HG02759 (cell line): ENCODE measurements at regions not wholly inside any gene's neighbourhood (a gene's known extent, or its start where the extent isn't known, plus 50 kb on each side); places are given as distances from the start of the nearest gene placed in this dataset.

ENCODE experiments used
- ATAC-seq: cut with Tn5 transposase; IDR thresholded peaks from one replicate; pipeline ENCODE4 v1.9.1; 2021; ENCODE audit warnings: mild to moderate bottlenecking, moderate library complexity; ENCODE audit not compliant: unreplicated experiment

DNA sequence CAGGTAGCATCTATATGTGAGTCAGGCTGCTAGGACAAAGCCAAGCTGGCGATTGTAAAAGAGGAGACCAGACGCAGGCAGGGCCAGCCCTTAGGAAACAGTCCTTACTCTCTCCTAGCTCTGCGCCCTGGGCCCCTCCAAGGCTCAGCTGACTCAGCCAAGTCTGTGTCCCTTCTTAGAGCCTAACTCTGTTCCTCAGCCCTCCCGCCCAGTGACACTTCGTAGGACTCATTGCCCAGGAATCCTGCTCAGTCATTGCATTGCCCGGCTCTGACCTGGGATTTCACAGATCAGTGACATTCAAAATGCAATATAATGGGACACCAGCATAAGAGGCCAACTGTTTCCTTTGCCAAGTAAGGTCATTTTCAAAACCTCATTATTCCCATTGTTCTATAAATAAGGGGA is 244.2 kb downstream of the TLE3 start:
- no peak for ATAC-seq

DNA sequence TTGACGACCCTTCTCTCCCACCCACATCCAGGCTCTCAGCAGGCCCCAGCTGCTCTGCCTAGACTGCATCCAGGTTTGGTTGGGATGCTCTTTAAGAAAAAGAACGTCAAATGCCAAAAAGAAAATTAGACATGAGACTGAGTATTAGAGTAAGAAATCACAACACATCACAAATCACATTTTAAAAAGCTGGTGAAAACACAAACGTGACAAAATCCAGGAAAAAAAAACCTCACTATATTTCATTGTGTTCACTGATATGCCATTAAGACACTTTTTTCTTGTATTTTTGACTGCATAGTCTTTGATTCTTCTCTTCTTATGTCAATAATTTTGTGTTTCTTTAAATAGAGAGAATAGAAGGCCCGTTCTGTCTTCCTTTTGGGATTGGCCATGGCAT is 243.7 kb downstream of the TLE3 start:
- ATAC-seq: no peak

DNA sequence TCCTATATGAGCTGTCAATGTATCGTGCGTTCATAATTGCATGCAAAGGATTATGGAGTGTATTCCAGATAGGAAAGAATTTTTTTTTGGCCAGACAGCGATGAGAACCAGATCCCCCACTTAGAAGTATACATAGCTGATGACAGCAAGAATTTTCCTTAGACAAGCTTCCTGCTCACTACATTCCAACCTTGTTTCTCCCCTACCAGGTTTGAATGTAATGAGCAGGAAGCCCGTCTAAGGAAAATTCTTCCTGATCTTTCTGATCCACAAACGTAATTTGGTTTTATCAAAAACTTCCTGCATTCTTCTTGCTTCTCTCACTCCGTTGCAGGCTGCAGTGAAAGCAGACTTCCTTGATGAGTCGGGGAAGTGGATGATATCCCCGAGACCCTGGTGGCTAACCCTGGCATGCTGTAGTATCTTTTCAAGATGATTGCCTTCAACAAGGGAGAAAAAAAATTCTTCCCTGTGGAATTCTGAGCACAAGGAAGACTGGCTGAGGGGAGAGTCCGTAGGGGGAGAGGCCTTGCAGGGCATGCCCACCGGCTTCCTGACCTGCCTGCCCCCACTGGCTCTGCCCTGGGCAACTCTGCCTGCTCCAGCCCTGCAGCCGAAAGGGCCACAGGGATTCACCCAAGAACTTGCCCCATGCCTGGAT is 243.1 kb downstream of the TLE3 start:
- ATAC-seq: no peak

DNA sequence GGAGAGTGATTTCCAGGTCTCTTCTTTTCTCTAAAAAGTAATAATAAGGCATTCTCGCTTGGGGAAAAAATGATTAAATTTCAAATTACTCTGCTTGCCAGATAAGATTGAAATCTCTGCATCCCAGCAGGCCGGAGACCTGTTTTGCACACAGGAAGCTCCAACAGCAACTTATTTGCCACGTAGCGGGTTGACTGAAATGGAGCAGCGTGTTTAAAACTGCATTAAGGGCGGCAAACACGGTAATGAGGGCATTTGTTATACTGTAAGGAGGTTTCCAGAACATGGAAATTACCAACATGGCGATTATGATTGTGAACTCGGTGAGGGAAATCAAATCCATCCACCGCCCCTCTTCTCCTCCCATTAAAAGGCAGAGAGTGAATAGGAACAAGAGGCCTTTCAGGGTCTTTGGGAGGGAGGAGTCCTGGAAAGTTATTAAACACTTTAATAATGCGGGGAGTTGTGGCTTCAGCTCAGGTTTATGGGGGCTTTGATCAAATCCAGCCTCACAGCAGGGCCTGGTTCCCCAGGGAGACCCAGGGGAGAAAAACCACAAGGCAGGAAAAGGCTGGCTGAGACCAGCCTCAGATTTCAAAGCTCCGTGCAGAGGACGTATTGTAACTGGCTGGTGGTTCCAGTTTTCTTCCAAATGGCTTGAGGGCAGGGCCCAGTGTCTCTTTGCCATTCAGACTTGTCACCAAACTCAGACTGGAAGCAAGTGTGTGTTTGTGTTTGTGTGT is 242.3 kb downstream of the TLE3 start:
- no peak for ATAC-seq

DNA sequence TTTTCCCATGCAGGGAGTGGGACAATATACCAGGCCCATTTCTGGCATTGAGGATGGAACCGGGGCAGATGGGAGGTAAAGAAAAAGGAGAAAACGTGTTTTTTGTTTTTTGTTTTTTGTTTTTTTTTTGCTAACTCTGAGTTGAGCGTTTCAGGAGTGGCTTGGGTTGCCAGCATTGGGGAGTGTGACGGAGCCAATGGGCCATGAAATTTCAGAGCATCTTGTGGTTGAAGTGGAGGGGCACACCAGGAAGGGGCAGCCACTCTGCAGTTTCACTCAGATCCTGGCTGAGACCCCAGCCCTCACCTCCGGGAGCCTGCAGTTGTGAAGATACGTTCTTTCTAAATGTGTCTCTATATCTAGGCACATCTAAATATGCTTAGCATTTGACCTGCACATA is 240.5 kb downstream of the TLE3 start:
- no peak for ATAC-seq

DNA sequence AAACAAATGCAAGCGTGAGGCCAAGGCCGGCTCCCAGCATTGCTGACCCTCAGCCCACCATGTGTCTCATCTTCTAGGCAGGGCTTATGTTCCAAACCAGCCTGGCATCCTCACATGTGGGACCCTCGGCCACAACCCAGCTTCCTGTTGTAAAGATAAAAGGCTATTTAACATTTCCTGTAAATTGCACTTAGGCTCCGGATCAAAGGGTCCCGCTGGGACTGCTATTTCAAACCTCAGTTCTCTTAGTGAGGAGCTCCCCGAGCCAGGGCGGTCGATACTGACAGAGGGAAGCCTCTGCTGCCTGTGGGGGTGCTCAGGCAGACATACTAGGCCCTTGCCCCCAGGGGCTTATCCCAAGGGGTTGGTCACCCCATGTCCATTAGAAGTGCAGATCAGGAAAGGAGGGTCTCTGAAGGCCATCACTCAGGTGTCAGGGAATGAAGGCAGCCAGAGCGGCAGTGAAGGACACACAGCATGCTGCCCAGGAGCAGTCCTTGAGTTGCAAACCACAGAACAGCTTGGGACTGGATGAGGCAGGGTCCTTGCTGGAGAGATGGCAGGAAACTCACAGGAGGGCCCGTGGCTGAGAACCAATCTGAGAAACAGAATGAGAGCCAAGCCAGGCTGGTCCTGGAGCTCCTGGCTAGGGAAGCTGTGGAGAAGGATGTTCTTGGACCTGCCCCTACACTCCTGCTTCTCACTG is 239.9 kb downstream of the TLE3 start:
- ATAC-seq: no peak

DNA sequence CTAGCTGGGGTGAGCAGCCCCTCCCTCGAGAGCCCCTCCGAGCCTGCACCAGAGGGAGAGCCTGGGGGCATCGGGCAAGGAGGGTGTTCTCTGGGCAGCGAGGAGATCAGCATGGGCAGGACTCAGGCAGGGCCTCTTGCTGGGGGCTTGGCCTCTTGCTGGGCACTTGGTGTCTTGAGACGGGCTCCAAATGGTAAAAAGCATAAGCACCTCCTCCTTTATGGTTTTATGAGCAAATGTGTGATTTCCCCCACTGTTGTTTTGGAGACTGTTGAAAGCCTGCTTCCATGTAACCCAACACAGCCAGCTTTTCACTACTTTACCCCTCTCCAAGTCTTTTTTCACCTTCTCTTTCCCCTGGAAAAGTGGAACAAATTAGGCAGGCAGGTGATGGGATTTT is 239.3 kb downstream of the TLE3 start:
- ATAC-seq: no peak

DNA sequence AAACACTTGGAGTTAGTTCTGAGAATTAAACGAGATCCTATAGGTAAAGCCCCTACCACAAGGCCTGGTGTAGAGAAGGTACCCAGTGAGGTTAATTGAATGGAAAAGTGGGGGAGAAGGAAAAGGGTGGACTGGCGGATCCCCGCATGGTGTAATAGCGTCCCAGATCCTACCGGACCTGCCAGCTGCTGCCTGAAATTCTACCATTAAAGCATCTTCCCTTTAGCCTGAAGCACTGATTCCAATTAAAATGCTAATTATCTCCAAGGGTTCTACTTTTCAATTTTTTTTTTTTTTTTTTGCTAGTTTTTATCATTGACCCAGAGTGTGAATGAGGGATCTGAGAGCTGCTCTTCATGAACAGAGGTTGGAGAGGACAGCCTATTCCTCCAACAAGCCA is 237.9 kb downstream of the TLE3 start:
- no peak for ATAC-seq

DNA sequence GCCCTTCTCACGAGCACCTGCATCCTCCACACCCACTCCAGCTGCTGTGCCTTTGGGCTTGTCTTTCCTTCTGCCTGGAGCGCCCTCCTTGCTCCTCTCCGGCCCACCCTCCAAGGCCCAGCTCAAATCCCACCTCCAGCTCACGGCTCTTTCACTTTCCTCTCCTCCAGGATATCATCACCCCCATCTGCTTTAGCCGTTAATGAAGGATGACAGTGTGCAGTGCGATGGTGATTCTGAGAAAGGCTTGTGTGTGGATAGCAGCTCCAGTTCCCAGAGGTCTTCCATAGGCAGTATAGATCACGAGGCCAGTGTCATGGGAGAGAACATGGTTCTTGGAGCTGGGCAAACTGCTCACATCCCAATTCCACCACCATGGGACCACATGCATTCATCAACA is 237.4 kb downstream of the TLE3 start:
- no peak for ATAC-seq

DNA sequence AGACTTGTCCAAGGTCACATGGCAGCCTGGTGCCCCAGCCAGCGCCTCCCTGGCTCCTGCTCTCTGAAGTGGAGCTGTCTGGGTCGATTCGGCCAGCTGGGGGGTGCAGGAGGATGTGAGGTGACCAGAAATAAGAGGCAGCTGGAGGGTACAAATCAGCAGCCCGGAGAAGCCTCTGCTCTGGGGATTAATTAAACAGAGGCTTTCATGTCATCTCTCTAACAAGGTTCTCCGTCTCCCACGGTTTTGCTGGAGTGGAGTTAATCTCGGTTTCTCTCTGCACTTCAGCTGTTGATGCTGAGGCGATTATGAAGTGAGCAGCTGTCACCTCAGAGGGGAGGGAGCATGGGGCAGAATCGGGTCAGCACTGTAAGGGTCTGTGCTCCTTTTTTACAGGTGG is 236.8 kb downstream of the TLE3 start:
- no peak for ATAC-seq

DNA sequence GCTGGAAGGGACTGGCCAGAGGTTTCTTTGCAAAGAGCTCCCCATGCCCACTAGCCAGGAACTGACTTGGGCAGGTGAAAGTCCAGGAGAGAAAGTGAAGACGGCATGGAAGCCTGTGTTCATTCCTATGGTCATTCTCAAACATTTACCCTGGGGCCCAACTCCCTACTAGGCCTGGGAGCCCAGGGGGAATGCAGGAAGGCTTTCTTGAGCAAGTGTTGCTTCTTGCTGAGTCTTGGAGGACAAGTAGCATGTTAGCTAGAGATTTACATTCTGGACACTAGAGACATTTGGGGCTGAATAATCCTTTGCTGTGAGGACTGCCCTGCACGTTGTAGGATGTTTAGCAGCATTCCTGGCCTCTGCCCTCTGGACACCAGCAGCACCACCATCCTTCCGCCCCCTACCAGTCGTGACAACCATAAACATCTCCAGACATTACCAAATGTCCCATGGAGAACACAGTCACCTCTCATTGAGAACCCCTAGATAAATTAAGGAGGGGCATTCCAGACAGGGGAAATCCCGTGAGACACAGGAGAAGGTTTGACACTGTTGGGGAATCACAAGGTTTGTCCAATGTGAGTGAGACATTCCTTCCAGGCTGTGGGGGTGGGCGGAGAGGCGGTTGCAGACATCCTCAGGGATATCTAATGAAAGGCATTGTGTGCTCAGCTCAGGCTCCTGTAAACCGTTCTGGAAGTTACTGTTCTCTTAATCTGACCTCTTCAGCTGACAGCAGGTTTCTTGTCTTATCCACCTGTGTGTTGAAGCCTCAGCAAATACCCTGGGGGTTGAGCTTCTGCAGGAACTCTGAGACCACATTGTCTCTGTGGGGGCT is 236.2 kb downstream of the TLE3 start:
- ATAC-seq: no peak

DNA sequence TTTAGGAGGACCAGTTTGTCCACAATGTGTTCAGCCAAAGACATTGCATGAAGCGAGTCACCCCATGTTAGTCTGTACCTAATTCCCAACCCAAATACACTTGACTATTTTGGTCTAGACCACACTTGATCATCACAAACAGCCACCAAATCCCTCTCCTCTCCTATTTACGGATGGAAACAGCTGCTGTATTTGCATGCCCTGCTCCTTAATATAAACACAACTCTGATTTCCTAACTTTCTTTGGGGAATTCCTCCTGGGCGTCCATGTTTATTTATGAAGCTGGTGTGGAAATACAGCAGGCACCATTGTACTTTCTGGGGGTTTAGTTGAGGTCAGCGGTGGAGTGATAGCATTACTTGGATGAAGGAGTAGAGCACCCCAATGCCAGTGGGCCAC is 235.2 kb downstream of the TLE3 start:
- ATAC-seq: no peak

DNA sequence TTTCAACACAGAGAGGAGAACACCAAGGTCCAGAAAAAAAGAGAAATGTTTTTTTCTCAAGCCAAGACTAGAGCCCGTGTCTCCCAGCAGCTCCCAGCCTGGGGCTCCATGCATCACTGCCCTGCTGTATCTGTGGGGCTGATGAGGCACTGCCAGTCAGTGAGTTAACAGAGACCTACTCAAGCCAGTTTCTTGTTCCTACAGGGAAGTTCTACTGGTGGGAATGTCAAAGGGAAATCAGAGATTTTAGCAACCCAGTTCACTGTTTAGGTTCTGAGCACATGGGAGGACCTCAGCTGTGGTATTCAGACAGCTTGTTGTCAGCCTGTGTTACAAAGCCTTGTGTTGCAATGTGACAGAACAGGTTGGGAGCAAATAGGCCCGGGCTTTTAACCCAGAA is 234.3 kb downstream of the TLE3 start:
- no peak for ATAC-seq

DNA sequence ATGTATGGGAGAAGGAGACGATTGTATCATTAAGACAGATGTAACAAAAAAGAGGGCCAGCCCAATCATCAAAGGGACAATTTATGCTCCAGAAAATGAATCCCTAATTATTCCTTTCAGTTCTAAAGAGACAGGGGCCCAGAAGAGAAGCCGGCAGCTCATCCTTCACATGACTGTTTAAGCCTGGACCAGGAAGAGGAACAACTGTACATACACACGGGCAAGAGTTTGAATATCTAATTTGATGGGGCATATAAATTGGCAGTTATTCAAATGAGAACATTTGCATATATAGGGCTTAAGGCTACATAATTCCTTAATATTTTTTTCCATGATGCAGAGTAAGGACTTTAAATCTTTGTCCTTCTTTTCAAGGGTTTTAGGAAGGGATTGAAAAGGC is 232.3 kb downstream of the TLE3 start:
- ATAC-seq: no peak

DNA sequence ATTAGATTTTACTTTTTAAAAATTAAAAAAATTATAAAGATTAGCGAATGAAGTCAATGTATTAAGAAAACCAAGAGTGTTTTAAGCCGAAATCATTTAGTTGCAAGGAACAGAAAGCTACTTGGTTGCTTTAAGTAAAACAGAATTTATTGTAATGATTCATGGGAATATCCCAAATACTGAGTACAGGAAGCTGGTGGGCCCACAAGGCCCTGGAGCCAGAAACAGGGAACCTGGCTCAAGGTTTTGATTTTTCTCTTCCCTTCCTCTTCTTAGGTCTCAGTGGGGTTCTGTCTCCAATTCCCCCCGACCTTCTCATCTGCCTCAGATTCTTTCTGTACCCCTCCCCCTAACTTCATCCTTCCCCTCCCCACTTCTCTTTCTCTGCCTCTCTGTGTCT is 229.0 kb downstream of the TLE3 start:
- no peak for ATAC-seq

DNA sequence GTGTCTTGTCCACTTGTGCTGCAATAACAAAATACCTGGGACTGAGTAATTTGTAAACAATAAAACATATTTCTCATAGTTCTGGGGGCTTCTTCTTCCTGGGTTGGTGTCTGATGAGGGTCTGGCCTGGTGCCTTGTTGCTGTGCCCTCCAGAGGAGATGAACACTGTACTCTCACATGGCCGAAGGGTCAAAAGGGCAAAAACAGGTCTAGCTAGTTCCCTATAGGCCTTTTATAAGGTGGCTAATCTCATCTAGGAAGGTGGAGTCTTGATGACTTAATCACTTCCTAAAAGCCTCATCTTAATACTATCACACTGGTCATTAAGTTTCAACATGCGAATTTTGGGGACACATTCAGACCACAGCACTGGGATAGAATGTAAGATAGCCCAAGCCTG is 228.4 kb downstream of the TLE3 start:
- ATAC-seq: no peak

DNA sequence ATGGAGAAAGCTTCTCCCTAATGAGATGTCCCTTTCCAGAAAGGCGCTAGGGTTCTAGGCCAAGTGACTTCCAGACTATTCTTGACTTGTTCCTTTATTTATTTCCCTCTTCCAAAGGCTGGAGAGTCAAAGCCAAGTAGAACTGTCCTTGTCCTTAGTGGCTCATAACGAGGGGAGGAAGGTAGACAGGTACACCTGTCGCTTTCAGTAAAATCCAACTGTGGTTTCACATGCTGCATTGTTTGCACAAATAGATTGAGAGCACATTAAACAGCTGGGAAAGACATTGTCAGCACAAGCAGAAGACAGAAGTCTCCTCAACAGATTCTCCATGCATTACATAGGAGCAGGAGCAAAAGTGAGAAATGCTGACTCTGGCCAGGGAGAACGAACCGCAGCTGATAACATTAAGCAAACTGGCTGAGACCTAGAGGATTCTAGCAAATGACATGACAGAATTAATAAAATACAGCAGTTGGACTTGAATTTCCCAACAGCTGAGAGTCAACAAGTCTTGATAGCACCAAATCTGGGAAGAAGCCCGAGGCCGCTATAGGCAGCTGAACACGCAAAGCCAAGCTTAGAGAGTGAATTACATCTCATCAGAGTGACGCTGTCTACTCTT is 227.7 kb downstream of the TLE3 start:
- ATAC-seq: no peak

DNA sequence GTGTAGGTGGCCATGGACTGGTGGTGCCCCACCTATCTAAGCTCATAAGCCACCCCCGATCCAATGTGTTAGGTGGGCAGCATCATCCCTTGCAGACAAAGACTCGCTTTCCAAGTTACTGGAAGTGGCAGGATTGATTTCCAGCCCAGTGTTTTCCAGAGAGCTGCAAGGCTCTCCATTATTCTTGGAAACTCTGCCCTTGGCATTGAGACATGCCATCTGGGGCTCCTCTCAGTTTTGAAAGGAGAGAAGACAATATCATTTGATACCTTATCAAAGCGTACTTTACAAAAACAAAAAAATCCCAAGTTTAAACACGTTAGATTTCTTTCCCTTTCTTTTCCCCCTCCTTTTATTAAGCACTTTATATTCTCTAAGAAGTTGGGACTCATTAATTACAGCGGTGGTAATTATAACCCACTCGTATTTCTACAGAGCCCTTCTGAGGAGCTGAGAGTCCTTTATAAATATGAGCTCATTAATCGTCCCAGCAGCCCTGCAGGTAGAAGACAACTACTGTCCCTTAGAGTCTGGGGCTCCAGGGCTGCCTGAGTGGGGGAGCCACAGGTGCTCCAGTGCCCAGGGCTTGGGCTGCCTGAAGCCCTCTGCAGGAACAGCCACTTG is 226.1 kb downstream of the TLE3 start:
- ATAC-seq: no peak

DNA sequence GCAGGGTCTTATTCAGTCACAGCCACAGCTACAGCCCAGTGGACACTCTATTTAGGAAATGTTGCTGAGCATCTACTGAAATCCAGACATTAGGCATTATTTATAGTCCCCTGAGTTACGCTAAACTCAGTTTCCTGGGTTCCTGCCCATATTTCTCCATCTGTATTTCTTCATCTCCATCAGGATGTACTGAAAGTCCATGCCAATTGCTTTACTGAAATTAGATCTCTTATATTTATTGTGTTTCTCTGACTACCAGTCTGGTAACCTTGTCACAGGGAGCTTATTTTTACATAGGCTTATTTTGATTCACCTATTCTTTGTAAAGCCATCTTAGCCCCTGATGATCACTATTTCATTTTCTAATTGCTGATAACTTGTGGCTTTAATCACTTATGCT is 223.9 kb downstream of the TLE3 start:
- no peak for ATAC-seq

DNA sequence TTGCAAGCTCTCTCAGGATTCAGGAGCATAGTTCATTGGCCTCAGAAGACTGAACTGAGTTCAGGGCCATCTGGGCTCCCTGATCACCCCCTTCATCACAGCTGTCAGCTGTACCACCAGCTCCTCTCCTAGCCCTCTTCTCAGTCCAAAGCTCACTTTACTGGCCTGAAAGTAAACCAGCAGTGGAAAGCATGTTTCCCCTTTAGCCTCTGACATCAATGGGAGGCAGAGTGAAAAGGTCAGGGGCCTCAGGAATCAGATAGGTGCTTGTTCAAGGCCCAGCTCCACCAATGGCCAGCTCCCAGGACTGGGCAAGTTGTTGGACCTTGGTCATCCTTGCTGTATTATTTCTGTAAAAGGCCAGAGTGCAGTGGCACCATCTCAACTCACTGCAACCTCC is 223.4 kb downstream of the TLE3 start:
- no peak for ATAC-seq
